H1 (cell line): ENCODE measurements at regions not wholly inside any gene's neighbourhood (a gene's known extent, or its start where the extent isn't known, plus 50 kb on each side); places are given as distances from the start of the nearest gene placed in this dataset.

Experiments
- SIRT6 ChIP-seq: IDR thresholded peaks from one replicate; pipeline ENCODE4 v1.7.1; 2012; ENCODE audit warnings: low read length, inconsistent platforms
- SIX5 ChIP-seq: IDR thresholded peaks from 2 replicates; pipeline ENCODE4 v1.6.1; 2011; ENCODE audit warnings: mild to moderate bottlenecking, low read depth, low read length
- SP2 ChIP-seq: IDR thresholded peaks from 2 replicates; pipeline ENCODE4 v1.6.1; 2012; ENCODE audit warnings: mild to moderate bottlenecking, low read length, inconsistent platforms
- TF ChIP-seq, protein P1 (sequence below): IDR thresholded peaks from 2 replicates; pipeline ENCODE4 v1.6.1; 2012; ENCODE audit warnings: inconsistent platforms

DNA sequence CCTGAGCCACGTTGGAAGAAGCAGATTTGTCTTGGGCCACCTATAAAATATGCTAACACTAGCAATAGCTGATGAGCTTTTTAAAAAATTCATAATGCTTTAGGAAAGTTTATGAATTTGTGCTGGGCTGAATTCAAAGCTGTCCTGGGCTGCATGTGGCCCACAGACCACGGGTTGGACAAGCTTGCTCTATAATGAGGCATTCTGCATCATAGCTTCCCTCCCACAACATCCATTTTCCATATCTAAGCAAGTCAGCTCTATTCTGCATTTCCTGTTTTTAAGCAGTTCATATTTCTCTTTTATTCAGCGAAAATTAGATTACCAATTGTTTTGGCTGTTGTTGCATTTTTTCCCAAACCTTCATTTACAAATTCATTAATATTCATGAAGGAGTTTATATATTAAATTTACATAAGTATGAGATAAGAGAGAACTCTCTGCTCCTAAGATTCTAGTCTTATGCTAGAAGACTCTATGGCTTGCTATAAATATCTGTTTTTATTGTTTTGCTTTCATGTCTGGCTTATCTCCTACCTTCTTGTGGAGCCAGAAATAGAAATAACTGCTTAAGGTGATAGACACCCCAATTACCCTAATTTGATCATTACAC, 114.5 kb upstream of the HNRNPA3 start (continued):
- no peak for TF ChIP-seq SIRT6
- no peak for TF ChIP-seq SP2
- no peak for TF ChIP-seq SIX5
- TF ChIP-seq, protein P1, sequence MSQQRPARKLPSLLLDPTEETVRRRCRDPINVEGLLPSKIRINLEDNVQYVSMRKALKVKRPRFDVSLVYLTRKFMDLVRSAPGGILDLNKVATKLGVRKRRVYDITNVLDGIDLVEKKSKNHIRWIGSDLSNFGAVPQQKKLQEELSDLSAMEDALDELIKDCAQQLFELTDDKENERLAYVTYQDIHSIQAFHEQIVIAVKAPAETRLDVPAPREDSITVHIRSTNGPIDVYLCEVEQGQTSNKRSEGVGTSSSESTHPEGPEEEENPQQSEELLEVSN, result no peak
- TF ChIP-seq, all 59 proteins: peak for 0
